Activated naive CD4-positive, alpha-beta T cell treated with anti-CD3 and anti-CD28 coated beads for 36 hours (primary cell): ENCODE measurements at regions not wholly inside any gene's neighbourhood (a gene's known extent, or its start where the extent isn't known, plus 50 kb on each side); places are given as distances from the start of the nearest gene placed in this dataset.
"Not testable (repeated sequence)": the region's sequence is repeated elsewhere in the genome, so short reads cannot be mapped to it uniquely, and the experiment has no call there.

Experiments
- CTCF ChIA-PET: fragments of 350-600 bp; sonication (Branson Sonifier 250); formaldehyde crosslinking; loops from one replicate; lab custom pipeline; 2021; ENCODE audit warnings: antibody characterized with exemption; lab: Charles Lee
- DNase-seq: peaks from one replicate; pipeline ENCODE4 v3.0.0-alpha.2; 2020
- H3K27ac Mint-ChIP-seq: one replicate; pipeline ENCODE4 v1.8.0; 2021; ENCODE audit warnings: mild to moderate bottlenecking, mixed read lengths
- H3K27me3 Mint-ChIP-seq: one replicate; pipeline ENCODE4 v1.8.0; 2021; ENCODE audit warnings: low read depth, mixed read lengths
- H3K36me3 Mint-ChIP-seq: one replicate; pipeline ENCODE4 v1.8.0; 2021; ENCODE audit warnings: low read depth, mixed read lengths
- H3K4me1 Mint-ChIP-seq: one replicate; pipeline ENCODE4 v1.8.0; 2021; ENCODE audit warnings: low read depth, mixed read lengths
- H3K4me3 Mint-ChIP-seq: one replicate; pipeline ENCODE4 v1.8.0; 2021; ENCODE audit warnings: mild to moderate bottlenecking, moderate library complexity, mixed read lengths
- H3K9me3 Mint-ChIP-seq: one replicate; pipeline ENCODE4 v1.8.0; 2021; ENCODE audit warnings: mixed read lengths
- intact Hi-C: fragments of 100-400 bp; cut with micrococcal nuclease; formaldehyde crosslinking; loops from one replicate; pipeline ENCODE4 v1.15.1; 2023

DNA sequence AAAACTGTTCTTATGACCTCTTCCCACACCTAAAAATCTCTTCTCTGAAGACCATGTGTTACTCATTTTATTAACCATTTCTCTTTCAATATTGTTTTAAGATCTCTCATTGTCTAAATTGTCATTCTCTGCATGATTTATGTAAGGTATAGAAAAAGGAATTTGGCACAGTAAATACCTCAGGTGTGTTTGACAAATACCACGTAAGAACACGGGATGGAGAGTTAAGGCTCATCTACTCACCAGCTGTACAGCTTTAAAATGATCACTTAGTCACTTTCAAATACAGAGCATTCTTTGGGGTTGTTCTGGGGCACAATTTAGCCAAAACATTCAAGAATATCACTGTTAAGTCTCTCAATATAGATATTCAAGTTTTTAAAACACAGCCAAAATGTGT lies 627.1 kb downstream of the MCTP2 start:
- Mint-ChIP-seq H3K36me3 (no peaks in the 10 kb centered on the region), H3K4me3 (no peak overlapping the region), H3K27ac (no peak overlapping the region), H3K4me1 (no peaks in the 10 kb centered on the region), H3K9me3 (no peaks in the 10 kb centered on the region), H3K27me3 (peaks cover 4% of the 10 kb centered on the region)
- DNase-seq, result no peak
- CTCF ChIA-PET, result no interaction called here
- intact Hi-C loops, result no loop called here

DNA sequence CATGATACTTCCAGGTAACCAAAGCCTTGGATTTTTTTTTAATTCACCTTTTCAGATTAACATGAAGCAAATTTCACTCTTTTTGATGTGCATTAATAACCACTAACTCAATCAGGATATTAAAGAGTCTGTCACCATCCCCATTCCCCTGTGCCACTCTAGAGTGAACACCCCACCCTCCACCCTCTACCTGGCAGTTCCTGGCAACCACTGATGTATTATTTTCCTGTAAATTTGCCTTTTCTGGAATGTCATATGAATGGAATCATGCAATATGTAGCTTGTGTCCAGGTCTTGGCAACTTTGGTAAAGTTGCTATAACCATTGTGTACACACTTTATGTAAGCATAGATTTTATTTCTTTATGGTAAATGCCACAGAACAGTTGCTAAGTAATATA lies 627.6 kb downstream of the MCTP2 start:
- Mint-ChIP-seq H3K27ac (no peak overlapping the region), H3K4me3 (no peak overlapping the region)
- CTCF ChIA-PET, result no interaction called here

DNA sequence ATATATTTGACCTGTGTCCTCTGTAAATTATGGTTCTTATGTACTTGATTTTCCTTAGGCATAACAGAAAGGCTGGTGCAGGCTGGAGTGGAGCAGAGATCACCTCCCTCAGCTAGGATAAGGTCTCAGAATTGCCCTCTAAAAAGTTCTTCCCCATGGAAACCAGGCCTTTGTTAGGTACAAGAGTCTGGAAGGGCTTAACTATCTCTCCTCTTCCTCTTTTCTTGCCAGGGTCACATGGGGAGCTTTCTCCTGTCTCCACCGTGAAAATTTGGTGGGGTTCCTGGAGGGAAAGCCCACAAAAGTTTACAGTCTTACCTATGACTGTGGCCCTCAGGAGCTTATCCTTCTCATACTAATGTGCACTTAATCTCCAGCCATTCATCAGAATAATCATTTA lies 633.2 kb downstream of the MCTP2 start:
- Mint-ChIP-seq H3K36me3 (no peaks in the 10 kb centered on the region), H3K4me3 (no peak overlapping the region), H3K27ac (no peak overlapping the region), H3K9me3 (peaks cover 6% of the 10 kb centered on the region), H3K4me1 (no peaks in the 10 kb centered on the region), H3K27me3 (peaks cover 7% of the 10 kb centered on the region)
- DNase-seq, result no peak
- intact Hi-C loops, result no loop called here
- CTCF ChIA-PET, result no interaction called here

More for the DNA sequence above, 627.6 kb downstream of the MCTP2 start:
- Mint-ChIP-seq H3K27me3 (peaks cover 6% of the 10 kb centered on the region), H3K4me1 (no peaks in the 10 kb centered on the region), H3K9me3 (peaks cover under 1% of the 10 kb centered on the region), H3K36me3 (no peaks in the 10 kb centered on the region)
- intact Hi-C loops, result no loop called here
- no peak for DNase-seq

DNA sequence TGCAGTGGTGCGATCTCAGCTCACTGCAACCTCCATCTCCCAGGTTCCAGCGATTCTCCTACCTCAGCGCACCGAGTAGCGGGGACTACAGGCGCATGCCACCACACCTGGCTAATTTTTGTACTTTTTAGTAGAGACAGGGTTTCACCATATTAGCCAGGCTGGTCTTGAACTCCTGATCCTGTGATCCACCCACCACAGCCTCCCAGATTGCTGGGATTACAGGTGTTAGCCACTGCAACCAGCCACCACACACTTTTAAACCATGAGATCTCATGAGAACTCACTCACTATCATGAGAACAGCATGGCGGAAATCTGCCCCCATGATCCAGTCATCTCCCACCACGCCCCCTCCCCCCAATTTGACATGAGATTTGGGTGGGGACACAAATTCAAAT lies 636.9 kb downstream of the MCTP2 start:
- intact Hi-C loops, H3K4me3 Mint-ChIP-seq, H3K27ac Mint-ChIP-seq: not testable (repeated sequence)

DNA sequence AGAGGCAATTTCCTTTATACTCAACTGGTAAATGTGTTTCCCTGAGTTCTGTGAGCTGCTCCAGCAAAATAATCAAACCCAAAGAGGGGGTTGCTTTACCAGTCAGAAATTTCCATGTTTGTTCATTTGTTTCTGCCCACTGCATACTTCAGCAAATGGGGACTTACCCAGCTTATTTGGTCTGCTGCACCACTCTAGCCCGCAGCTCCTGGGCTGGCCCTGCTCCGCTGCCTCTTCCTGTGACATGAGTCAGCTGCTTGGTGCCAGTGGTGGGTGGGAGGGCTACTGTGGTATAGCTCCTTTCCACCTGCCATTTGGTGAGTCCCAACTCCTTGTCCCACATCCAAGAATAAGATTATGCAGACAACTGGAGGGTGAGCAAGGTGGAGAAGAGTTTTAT lies 644.2 kb downstream of the MCTP2 start:
- CTCF ChIA-PET, result no interaction called here
- Mint-ChIP-seq H3K4me1 (no peaks in the 10 kb centered on the region), H3K27ac (no peak overlapping the region), H3K4me3 (no peak overlapping the region), H3K9me3 (peaks cover 9% of the 10 kb centered on the region), H3K36me3 (no peaks in the 10 kb centered on the region), H3K27me3 (peaks cover 4% of the 10 kb centered on the region)
- DNase-seq, result no peak
- intact Hi-C loops, result no loop called here

More for the DNA sequence above, 636.9 kb downstream of the MCTP2 start:
- H3K27me3 Mint-ChIP-seq, H3K4me1 Mint-ChIP-seq, H3K36me3 Mint-ChIP-seq, DNase-seq, H3K9me3 Mint-ChIP-seq, CTCF ChIA-PET: not testable (repeated sequence)

DNA sequence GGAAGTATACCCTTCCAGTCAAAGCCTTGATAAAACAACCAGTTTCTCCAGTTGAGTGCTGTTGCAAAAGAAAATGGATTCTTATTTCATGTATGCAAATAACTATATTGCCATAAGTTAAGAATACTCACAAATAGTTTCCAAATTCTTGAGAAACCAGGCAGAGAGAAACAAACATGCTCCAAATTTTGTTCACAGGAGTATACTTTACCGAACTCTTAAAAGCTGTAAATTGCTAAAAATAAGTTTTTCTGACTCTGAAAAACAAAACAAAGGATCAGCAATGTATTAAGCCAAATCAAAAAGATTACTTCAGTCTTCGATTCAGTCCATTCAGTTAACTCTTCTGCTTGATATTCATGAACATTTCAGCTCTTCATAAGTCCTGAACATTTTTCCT lies 646.5 kb downstream of the MCTP2 start:
- intact Hi-C loops, result no loop called here
- H3K27ac Mint-ChIP-seq, result no peak overlapping the region

DNA sequence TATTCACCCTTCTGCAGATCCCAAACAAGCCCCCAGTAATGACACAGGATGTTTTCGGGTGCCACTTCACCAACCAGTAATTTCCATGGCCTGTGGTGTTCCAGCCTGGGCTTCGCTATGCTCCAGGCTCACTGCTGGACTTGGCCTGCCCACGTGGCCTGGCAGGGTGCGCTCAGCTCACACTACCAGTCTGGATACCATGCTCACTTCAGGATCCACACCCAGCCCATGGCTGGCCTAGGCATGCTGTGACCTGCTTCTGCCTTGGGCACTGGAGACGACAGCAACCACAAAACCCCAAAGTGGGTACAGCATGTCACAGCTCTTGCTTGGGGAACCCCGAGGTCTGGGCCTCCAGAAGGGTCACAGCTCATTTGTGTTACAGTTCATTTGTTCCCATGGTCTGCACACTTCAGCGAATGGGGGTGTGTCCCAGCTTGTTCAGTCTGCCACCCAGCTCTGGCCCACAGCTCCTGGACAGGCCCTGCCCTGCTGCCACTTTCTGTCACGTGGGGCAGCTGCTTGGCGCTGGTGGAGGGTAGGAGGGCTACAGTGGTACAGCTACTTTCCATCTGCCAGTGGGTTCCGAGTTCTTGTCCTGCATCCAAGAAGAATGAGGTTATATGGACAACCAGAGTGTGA lies 650.8 kb downstream of the MCTP2 start:
- CTCF ChIA-PET, result no interaction called here
- no peaks in the 10 kb centered on the region for H3K27me3 Mint-ChIP-seq
- no peaks in the 10 kb centered on the region for H3K36me3 Mint-ChIP-seq
- no peak overlapping the region for H3K4me3 Mint-ChIP-seq
- intact Hi-C loops, result no loop called here
- no peaks in the 10 kb centered on the region for H3K4me1 Mint-ChIP-seq
- H3K9me3 Mint-ChIP-seq, result peaks cover 2% of the 10 kb centered on the region
- H3K27ac Mint-ChIP-seq, result no peak overlapping the region
- DNase-seq, result no peak

More for the DNA sequence above, 646.5 kb downstream of the MCTP2 start:
- DNase-seq, result no peak
- Mint-ChIP-seq H3K4me1 (no peaks in the 10 kb centered on the region), H3K4me3 (no peak overlapping the region), H3K9me3 (peaks cover 8% of the 10 kb centered on the region), H3K36me3 (no peaks in the 10 kb centered on the region), H3K27me3 (peaks cover 4% of the 10 kb centered on the region)
- CTCF ChIA-PET, result no interaction called here

DNA sequence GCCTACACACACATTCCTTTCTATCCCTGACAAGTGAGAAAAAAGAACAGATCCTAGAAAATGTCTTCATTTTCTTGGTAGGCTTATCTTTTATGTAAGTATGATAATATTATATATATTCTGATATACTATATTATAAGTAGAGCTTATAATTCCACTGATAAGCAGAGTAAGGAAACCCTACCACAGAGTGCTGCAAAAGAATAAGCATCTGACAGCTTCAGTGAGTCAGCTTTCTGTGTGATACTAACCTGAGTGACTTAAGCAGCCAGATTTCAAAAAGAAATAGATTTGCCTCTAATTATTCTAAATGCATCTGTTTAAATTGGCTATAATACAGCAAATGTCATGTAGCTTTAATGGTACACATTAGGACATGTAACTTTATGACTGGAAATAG lies 656.0 kb downstream of the MCTP2 start:
- no peak overlapping the region for H3K27ac Mint-ChIP-seq
- H3K36me3 Mint-ChIP-seq, result no peaks in the 10 kb centered on the region
- intact Hi-C loops, result no loop called here
- H3K27me3 Mint-ChIP-seq, result peaks cover 4% of the 10 kb centered on the region
- no peaks in the 10 kb centered on the region for H3K9me3 Mint-ChIP-seq
- CTCF ChIA-PET, result no interaction called here
- H3K4me1 Mint-ChIP-seq, result no peaks in the 10 kb centered on the region
- no peak overlapping the region for H3K4me3 Mint-ChIP-seq
- DNase-seq, result no peak

DNA sequence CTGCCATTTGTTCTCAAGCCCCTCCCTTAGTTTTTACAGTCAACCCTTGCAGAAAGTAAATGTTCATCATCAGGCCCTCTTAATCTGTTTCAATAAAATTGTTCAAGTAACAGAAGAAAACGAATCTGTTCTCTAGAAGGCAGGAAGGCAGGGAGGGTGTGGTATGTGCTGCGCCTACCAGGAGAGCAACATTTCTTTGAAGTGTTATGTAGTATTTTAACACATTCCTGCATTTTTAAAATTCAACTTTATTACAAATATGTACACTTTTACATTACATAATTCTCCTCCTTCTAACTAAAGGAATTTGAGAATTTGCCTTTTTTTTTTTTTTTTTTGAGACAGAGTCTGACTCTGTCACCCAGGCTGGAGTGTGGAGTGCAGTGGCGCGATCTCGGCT lies 657.8 kb downstream of the MCTP2 start:
- no peak for DNase-seq
- peaks cover 4% of the 10 kb centered on the region for H3K27me3 Mint-ChIP-seq
- no peaks in the 10 kb centered on the region for H3K36me3 Mint-ChIP-seq
- CTCF ChIA-PET, result no interaction called here
- no peaks in the 10 kb centered on the region for H3K4me1 Mint-ChIP-seq
- H3K4me3 Mint-ChIP-seq, result no peak overlapping the region
- intact Hi-C loops, result no loop called here
- no peak overlapping the region for H3K27ac Mint-ChIP-seq
- no peaks in the 10 kb centered on the region for H3K9me3 Mint-ChIP-seq

DNA sequence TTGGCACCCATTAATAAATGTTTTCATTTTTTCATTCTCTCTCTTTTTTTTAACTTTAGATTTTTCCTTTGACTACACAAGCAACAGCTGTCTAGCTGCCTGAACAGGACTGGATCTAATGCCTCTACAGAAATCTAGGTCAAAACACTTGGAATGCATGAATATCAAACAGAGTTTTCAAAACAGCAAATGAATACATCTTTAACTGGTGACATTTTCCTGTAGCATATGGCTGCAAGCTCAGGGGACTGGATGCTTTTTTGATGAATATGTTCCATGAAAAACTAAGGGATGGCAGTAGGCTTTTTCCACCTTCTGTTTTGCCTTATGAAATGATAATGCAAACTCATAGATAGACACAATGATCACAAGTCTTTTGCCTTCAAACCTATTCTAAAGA lies 661.7 kb downstream of the MCTP2 start:
- CTCF ChIA-PET, result no interaction called here
- no peaks in the 10 kb centered on the region for H3K4me1 Mint-ChIP-seq
- no peak for DNase-seq
- H3K27me3 Mint-ChIP-seq, result peaks cover 4% of the 10 kb centered on the region
- intact Hi-C loops, result no loop called here
- no peak overlapping the region for H3K27ac Mint-ChIP-seq
- no peak overlapping the region for H3K4me3 Mint-ChIP-seq
- no peaks in the 10 kb centered on the region for H3K36me3 Mint-ChIP-seq
- H3K9me3 Mint-ChIP-seq, result peaks cover 5% of the 10 kb centered on the region

DNA sequence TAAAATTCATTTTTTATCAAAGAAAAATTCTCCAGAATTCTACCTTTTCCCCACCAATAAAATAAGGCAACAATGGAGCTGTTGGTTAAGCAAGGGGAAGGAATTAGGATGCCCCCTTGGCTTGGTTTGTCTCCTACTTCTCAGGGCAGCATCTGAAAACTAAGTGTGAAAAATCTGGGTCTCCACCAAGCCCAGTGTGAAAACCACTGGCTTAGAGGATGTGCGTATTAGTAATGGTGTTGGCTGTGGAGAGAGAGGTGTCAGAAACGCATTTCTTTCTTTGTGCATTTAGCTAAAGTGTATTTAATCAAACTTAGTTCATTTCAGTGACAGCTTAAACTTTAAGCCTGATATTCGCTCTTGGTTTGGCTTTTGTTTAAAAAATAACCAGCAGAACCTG lies 662.7 kb downstream of the MCTP2 start:
- DNase-seq, result no peak
- Mint-ChIP-seq H3K27ac (no peak overlapping the region), H3K4me1 (no peaks in the 10 kb centered on the region), H3K27me3 (peaks cover 4% of the 10 kb centered on the region), H3K4me3 (no peak overlapping the region), H3K36me3 (no peaks in the 10 kb centered on the region), H3K9me3 (peaks cover 5% of the 10 kb centered on the region)
- intact Hi-C loops, result no loop called here
- CTCF ChIA-PET, result no interaction called here

DNA sequence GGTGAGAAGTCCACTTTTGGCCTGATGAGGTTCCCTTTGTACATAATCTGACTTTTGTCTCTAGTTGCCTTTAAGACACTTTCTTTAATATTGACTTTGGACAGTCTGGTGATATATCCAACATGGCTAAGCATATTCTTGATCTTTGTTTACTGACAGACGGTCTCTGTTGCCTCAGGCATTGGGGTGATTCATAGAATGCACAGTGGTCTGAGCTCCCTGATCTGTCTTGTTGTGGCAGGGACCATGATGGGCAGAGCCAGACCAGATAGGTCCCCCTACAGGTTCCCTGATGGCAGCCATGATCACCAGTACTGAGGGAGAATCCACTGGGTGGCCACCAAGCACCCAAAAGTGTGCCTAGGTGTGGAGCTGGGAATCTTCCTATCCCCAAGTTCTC lies 678.1 kb downstream of the MCTP2 start:
- Mint-ChIP-seq H3K27me3 (no peaks in the 10 kb centered on the region), H3K4me3 (no peak overlapping the region), H3K4me1 (no peaks in the 10 kb centered on the region)

DNA sequence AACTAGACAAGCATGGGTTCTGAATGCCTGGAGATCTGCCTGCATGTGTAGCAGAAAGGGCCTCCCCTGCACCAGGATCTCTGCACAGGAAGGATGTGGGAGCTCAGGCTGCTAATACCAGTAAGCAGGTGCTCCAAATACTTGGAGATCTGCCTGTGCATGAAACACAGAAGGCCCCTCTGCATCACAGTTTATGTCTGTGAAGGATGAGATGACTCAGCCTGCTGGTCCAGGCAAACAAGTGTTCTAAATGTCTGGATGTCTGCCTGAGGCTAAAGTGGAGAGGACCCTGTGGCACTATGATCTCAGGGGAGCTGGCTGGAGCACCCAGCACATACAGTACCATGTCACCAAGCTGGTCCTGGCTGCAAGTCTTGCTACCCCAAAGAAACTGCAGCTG lies 678.8 kb downstream of the MCTP2 start:
- Mint-ChIP-seq H3K4me1 (no peaks in the 10 kb centered on the region), H3K4me3 (no peak overlapping the region), H3K27ac (no peak overlapping the region), H3K9me3 (peaks cover 18% of the 10 kb centered on the region), H3K36me3 (no peaks in the 10 kb centered on the region), H3K27me3 (no peaks in the 10 kb centered on the region)
- no peak for DNase-seq
- intact Hi-C loops, result no loop called here
- CTCF ChIA-PET, result no interaction called here

More for the DNA sequence above, 678.1 kb downstream of the MCTP2 start:
- Mint-ChIP-seq H3K36me3 (no peaks in the 10 kb centered on the region), H3K27ac (no peak overlapping the region), H3K9me3 (peaks cover 18% of the 10 kb centered on the region)
- intact Hi-C loops, result no loop called here
- CTCF ChIA-PET, result no interaction called here
- no peak for DNase-seq
